ENCODE measurements at regions not wholly inside any gene's neighbourhood (a gene's known extent, or its start where the extent isn't known, plus 50 kb on each side); places are given as distances from the start of the nearest gene placed in this dataset.

GRCh38 chr7:115883629-115884028 lies 146.9 kb downstream of the TFEC start:
- DNase-seq, result no peak

DNA sequence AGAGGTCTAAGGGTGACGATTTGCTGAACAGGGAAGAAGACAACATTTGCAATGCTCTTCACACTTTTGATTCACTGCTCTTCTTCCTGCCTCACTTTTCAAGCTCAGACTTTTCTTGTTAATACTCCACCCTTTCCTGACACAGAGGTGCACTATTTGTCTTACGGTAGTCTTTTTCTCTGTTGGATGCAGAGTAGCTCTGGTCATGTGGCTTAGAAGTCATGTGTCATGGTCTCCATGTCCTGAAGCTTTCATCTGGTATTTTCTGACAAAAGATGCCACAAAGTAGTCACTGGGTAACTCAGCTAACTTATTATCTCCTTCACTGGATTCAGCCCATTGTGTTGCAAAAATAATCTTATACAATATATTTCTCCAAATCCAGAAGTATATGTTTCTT lies 149.1 kb downstream of the TFEC start:
- DNase-seq, result no peak

DNA sequence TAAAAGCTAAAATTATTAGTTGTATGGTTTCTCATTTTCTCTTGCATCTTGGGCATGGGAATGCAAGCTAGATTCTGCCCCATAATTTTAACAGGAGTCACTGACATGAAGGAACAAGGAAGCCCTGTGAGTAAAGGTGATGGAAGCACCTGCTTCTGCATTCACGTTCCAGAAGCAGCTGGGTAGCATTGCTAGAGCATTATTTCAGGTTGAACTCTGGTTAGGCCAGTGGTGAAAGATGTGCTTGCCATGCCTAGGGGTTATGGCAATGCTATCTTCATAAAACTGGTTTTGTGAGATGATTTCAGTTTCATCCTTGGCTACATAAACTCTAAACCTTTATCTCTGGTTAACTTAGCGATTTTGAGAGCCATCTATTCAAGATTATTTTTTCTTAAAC lies 151.4 kb downstream of the TFEC start:
- DNase-seq, result no peak

DNA sequence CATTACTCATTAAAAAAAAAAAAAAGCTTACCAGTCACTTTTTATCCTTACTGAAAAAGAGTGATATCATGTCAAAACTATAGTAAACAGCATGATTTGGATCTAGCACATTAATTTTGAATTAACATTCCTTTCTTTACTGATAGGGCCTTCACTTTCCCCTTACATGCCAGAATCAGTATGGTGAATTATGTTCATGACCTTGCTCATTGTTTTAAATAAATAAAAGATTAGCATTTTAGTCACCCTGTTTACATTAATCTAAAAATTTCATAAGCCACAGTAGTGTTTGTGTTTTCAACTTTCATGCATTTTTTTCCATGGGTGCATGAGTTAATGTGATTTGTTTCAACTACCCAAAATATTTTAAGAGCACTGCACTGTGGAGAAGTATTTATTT lies 160.8 kb downstream of the TFEC start:
- no peak for DNase-seq

DNA sequence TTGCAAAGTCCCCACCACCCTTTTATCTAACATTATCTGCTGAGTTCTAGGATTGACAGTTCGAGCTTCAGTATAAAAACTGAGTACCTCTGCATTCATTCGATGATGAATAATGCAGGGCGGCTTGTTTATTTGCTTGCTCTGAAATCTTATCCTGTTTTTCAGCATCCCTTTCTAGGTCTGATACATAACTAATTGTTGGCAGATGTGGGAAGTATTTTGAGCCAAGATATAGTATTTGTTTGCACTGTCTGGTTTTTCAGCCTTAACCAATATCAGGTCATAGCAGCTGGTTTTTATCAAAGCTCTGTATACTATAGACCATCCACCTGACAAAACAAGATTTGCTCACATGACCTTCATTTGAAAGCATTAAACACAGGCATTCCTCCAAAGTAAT lies 161.4 kb downstream of the TFEC start:
- no peak for DNase-seq

DNA sequence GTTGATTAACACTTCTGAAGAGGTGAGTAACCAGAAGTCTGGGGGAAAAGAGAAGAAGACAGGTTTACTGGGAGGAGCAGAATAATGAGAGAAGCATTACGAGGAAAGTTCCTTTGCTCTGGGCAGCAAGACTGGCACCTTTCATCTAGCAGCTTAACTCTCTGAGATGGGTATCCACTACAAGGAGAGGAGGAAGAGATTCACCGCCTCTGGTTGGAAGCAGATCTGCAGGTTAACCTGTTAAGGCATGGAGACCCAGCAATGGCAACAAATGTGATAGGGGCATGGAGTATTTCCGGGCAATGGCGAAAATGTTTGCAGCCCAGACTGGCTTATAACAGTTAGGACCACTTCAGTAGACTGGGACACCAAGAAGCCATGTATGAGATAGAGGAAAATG lies 162.2 kb downstream of the TFEC start:
- no peak for DNase-seq

DNA sequence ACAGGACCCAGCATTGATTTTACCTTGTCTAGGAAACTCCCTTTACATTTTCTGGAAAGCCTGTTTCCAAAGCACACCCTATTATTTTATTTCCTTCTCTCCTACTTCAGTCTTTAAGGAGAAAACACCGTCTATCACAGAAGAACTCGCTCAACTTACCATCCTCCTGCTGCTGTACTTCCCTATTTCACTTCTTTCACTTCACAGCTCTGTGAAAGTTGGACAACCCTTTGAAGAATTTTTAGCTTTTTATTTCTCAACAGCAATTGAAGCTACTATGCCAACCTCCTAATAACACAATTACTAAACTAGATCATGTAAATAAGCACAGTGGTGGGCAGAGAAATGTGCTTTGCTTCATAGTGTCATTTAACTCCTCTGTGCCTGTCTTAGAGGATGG lies 166.5 kb downstream of the TFEC start:
- no peak for DNase-seq

DNA sequence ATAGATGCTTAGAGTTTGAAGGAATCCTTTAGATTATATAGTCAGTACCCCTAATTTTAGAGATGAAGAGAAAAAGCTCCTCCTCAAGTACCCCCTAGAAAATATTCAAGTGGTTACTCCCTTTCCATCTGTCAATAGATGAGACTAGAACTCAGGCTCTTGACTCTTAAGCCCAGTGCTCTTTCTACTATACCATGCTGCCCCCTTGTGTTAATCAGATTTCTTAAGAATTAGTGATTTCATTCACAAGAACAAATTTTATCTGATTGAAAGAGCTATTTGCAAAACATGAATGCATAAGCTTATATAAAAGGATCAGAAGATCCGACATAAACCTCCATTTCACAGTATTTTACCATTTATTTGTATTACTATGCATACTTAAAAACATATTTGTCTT lies 179.3 kb downstream of the TFEC start:
- DNase-seq, result no peak

GRCh38 chr7:115850774-115851173 lies 179.8 kb downstream of the TFEC start:
- DNase-seq, result no peak

DNA sequence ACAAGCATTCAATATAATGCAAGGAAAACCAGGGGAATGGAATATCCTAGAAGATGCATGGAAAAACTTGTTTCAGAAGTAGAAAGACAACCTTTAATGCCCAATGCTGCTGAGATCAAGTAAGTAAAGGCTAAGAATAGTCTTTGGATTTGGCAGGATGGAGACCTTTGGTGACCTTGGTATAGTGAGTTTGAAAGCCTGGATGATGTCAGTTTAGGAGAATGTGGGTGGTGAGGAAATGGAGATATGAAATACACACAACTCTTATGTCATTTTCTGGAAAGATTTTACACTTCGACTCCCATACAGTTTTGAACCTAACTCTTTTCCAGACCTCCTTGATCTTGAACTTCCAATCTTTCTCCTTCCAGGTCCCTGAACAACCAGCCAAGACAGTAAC lies 185.7 kb downstream of the TFEC start:
- DNase-seq, result no peak

GRCh38 chr7:115840702-115841101 lies 189.9 kb downstream of the TFEC start:
- DNase-seq, result no peak

- no peak for DNase-seq
Measured at GRCh38 chr7:115838829-115839228, 191.7 kb downstream of the TFEC start.

DNA sequence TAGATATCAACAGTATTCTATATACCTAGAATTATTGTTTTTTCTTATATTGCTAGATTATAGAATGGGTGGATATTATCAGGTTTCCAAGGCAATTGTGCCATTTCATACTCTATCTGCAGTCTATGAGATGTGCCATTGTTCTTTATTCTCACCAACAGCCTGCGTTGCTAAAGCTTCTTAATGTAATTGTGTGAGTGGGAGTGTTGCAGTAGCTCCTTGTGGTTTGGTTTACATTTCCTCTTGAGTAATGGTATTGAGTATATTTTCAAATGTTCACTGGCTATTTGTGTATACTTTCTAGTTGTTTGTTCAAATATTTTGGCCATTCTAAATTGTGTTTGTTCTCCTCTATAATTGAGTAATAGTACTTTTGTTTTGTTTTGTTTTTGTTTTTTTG lies 199.2 kb downstream of the TFEC start:
- no peak for DNase-seq

DNA sequence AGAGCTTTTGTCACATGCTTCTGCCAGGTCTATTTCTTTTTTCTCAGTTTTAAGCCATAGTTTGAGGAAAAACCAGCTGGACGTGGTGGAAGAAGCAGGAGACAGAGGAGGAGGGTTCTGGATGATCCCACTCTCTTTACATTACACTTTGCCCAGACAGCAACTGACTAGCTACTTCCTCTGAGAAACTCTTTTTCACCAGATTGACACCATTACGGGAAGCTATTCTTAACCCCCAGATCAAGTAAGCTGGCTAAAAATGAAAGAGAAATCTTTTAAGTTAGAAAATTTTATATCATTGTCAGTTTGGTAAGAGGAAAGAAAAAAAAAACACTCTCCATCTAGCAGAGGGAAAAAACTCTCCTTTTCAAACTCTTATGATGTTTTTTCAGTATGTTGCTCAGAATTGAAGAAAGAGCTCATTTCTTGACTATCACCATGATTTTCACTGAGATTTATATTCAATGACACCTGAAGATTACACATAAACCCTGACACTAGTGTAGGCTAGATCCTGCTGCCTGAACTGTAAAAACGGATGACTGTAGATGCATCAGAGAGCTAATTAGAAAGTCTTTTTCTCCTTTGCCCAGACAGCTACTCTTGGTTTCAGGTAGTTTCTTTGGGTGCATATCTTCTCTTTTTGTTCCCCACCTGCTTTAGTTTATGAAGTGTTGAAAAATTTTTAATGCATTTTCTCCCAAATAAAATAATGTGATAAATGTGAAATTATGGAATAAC lies 203.1 kb downstream of the TFEC start:
- DNase-seq, result no peak

- DNase-seq, result no peak
Measured at GRCh38 chr7:115825456-115826115, 205.0 kb downstream of the TFEC start.

DNA sequence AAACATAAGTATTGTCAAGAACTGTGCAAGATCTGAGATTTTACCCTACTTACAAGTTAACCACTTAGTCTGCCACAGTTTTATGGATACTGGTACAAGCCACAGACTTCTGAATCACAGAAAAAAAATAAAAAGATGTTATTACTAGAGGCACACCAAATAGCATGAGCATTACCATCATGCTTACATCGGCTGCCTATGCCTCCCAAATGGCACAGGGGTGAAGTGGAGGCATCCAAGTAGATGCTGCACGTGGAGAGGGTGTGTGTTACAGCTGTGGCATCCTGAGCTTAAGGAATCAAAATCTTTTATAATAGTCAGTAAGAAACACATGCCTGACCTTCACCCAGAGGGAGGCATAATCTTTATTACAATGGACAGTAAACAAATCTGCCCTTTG lies 207.8 kb downstream of the TFEC start:
- no peak for DNase-seq

- DNase-seq, result no peak
Measured at GRCh38 chr7:115822380-115822779, 208.2 kb downstream of the TFEC start.

- no peak for DNase-seq
Measured at GRCh38 chr7:115816318-115816974, 214.1 kb downstream of the TFEC start.

GRCh38 chr7:115812794-115813193 lies 217.8 kb downstream of the TFEC start:
- DNase-seq, result no peak

GRCh38 chr7:115805458-115805857 lies 225.1 kb downstream of the TFEC start:
- no peak for DNase-seq

DNA sequence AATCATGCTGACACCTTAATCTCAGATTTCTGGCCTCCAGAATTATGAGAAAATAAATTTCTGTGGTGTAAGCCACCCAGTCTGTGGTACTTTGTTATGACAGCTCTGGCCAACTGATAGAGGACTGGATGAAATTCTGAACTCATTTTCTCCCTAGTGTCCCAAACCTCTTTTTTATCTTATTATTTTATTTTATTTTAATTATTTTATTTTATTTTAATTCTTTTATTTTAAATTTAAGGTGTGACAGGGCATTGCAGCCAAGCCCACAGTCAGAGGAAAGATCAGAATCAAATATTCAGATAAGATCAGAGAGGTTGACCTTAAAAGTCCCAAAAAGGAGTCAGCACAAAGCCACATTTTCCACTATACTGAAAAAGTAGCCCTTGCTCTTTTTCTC lies 228.1 kb downstream of the TFEC start:
- no peak for DNase-seq

GRCh38 chr7:115799430-115799829 lies 231.1 kb downstream of the TFEC start:
- DNase-seq, result no peak

DNA sequence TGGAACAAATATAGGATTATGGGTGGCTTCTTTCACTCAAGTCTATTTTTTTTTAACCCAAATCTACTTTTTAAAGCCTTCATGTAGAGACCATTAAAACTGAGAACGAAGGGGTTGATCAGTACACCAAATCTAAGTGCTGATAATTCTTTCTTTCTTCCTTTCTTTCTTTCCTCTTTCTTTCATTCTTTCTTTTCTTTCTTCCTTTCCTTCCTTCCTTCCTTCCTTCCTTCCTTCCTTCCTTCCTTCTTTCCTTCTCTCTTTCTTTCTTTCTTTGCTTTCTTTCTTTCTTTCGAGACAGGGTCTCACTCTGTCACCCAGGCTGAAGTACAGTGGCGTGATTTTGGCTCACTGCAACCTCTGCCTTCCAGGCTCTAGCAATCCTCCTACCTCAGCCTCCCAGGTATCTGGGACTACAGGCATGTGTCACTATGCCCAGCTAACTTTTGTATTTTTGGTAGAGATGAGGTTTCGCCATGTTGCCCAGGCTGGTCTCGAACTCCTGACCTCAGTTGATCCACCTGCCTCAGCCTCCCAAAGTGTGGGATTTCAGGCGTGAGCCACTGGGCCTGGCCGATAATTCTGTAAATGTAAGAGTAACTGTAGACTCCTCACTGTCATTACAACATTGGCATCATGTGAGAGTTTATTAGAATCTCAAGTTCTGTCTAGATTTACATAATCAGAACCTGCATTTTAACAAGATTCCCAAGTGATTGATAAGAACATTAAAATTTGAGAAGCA lies 236.4 kb downstream of the TFEC start:
- no peak for DNase-seq

- DNase-seq, result no peak
Measured at GRCh38 chr7:115789901-115790300, 240.7 kb downstream of the TFEC start.

Measured in right hindlimb (tissue), 1 donor.